HepG2 (cell line): ENCODE measurements at regions not wholly inside any gene's neighbourhood (a gene's known extent, or its start where the extent isn't known, plus 50 kb on each side); places are given as distances from the start of the nearest gene placed in this dataset.

ENCODE experiments used
- ATAC-seq: fragments of 200-7000 bp; cut with Tn5 transposase; 3 replicates; pipeline ENCODE4 v1.9.1; 2020; ENCODE audit warnings: mild to moderate bottlenecking, moderate library complexity
- BruUV-seq: library from RNA; stranded (reverse); fragments of 400-500 nt; replicated peaks from 2 replicates; lab custom pipeline; 2021; lab: Mats Ljungman, UMichigan
- CTCF ChIA-PET: fragments of 300-600 bp; formaldehyde crosslinking; extraction: SDS; loops from one replicate; lab custom pipeline; 2021; ENCODE audit warnings: low total read pairs, inconsistent platforms, low intra/inter-chr PET ratio; lab: Yijun Ruan, JAX
- POLR2A ChIA-PET: fragments of 350-600 bp; sonication (Branson Sonifier 250); formaldehyde crosslinking; loops from one replicate; lab custom pipeline; 2020; ENCODE audit warnings: antibody characterized with exemption, inconsistent platforms; lab: Yijun Ruan, JAX
- DNase-seq: peaks from one replicate; pipeline ENCODE4 v3.0.0-alpha.2; 2015; ENCODE audit warnings: low spot score
- FAIRE-seq: peaks from 3 replicates; lab custom pipeline; 2011; peaks lifted over from hg19 to GRCh38; lab: Jason Lieb, UNC
- H2AFZ ChIP-seq: one replicate; pipeline ENCODE4 v1.6.1; 2011; ENCODE audit warnings: low read length, inconsistent platforms
- H3K27ac ChIP-seq: fragments of 300-600 bp; 3 replicates; pipeline ENCODE4 v1.8.0; 2011; ENCODE audit warnings: mixed run types, mild to moderate bottlenecking, mixed read lengths, low read length, inconsistent platforms; ENCODE audit not compliant: insufficient read depth; ENCODE audit errors: extremely low read length
- H3K27me3 ChIP-seq, 2 experiments: fragments of 200-600 bp in 1 of 2; 2 replicates in 1 of 2; 3 replicates in 1 of 2; pipeline versions ENCODE4 v1.6.0 to v1.8.0; 2011; ENCODE audit warnings: low read length in 2 of 2, mild to moderate bottlenecking in 2 of 2, moderate library complexity in 2 of 2, inconsistent platforms in 1 of 2; ENCODE audit not compliant: insufficient read depth in 2 of 2, control insufficient read depth in 1 of 2
- H3K36me3 ChIP-seq, 2 experiments: fragments of 200-600 bp in 1 of 2; replicated peaks in 1 of 2; 2 replicates in 1 of 2; 3 replicates in 1 of 2; pipeline versions ENCODE4 v1.5.1 to v1.8.0; 2011; ENCODE audit warnings: low read length in 2 of 2, inconsistent platforms in 1 of 2; ENCODE audit not compliant: insufficient read depth in 2 of 2, control insufficient read depth in 1 of 2
- H3K4me1 ChIP-seq: 2 replicates; pipeline ENCODE4 v1.5.1; 2012; ENCODE audit warnings: low read length, inconsistent platforms; ENCODE audit not compliant: insufficient read depth
- H3K4me2 ChIP-seq: 2 replicates; pipeline ENCODE4 v1.6.0; 2011; ENCODE audit warnings: low read depth, low read length, inconsistent platforms
- H3K4me3 ChIP-seq, 3 experiments: fragments of 200-600 bp in 1 of 3; sonication (generic), shearing (Covaris generic) in 1 of 3; replicated peaks in 1 of 3; 2 replicates each; pipeline ENCODE4 v1.5.1; 2011 to 2016; ENCODE audit warnings: low read length in 3 of 3, inconsistent platforms in 2 of 3, low read depth in 2 of 3, mild to moderate bottlenecking in 2 of 3, control low read depth in 1 of 3, mixed read lengths in 1 of 3; ENCODE audit not compliant: insufficient read depth in 1 of 3
- H3K79me2 ChIP-seq: one replicate; pipeline ENCODE4 v1.6.1; 2011; ENCODE audit warnings: low read length, inconsistent platforms; ENCODE audit not compliant: insufficient read depth
- H3K9ac ChIP-seq: 2 replicates; pipeline ENCODE4 v1.6.0; 2011; ENCODE audit warnings: mild to moderate bottlenecking, low read depth, low read length, inconsistent platforms; ENCODE audit not compliant: insufficient read depth
- H3K9me3 ChIP-seq: 2 replicates; pipeline ENCODE4 v1.5.1; 2012; ENCODE audit warnings: mild to moderate bottlenecking, low read length
- H4K20me1 ChIP-seq: 2 replicates; pipeline ENCODE4 v1.6.0; 2011; ENCODE audit warnings: inconsistent platforms, mild to moderate bottlenecking, low read length, moderate library complexity; ENCODE audit not compliant: insufficient read depth
- CREB1 ChIP-seq, 2 experiments: fragments of 450-650 bp in 1 of 2; IDR thresholded peaks; 2 replicates each; pipeline ENCODE4 v1.6.1; 2016 to 2017; ENCODE audit warnings: control low read depth in 1 of 2, mild to moderate bottlenecking in 1 of 2, missing compliant biosample characterization in 1 of 2, missing genetic modification characterization in 1 of 2
- NFAT5 ChIP-seq: sonication (generic); formaldehyde crosslinking; IDR thresholded peaks from 2 replicates; pipeline ENCODE4 v1.4.0; 2020; ENCODE audit warnings: missing genetic modification reagents
- STAT6 ChIP-seq: sonication (generic); formaldehyde crosslinking; IDR thresholded peaks from 2 replicates; pipeline ENCODE4 v1.4.0; 2020; ENCODE audit warnings: missing genetic modification reagents, mild to moderate bottlenecking, borderline replicate concordance
- ZBTB10 ChIP-seq: sonication (generic); formaldehyde crosslinking; IDR thresholded peaks from 2 replicates; pipeline ENCODE4 v1.4.0; 2020; ENCODE audit warnings: missing genetic modification reagents, borderline replicate concordance
- ZNF337 ChIP-seq: sonication (generic); formaldehyde crosslinking; IDR thresholded peaks from 2 replicates; pipeline ENCODE4 v1.5.1; 2020; ENCODE audit warnings: missing genetic modification reagents, low read depth, mild to moderate bottlenecking, borderline replicate concordance
- ZNF367 ChIP-seq: sonication (generic); formaldehyde crosslinking; IDR thresholded peaks from 2 replicates; pipeline ENCODE4 v1.4.0; 2020; ENCODE audit warnings: missing genetic modification reagents, borderline replicate concordance
- WGBS: methylation state at CpG from one replicate; pipeline ENCODE4 v1.1.6; 2017; ENCODE audit warnings: low lambda C conversion rate; 5-methylcytosine and 5-hydroxymethylcytosine counted together
- in situ Hi-C: cut with HindIII; loops from 2 replicates; pipeline ENCODE4 v1.10.0; 2017; ENCODE audit warnings: low pct_unique_long_range_greater_than_20kb; ENCODE audit not compliant: extremely low pct_ligation_motif_present
- intact Hi-C: fragments of 100-400 bp; cut with micrococcal nuclease; formaldehyde crosslinking; loops from one replicate; pipeline ENCODE4 v1.10.0; 2022; ENCODE audit not compliant: unreplicated experiment
- TF ChIP-seq, protein P1 (sequence below): sonication (generic); formaldehyde crosslinking; IDR thresholded peaks from 2 replicates; pipeline ENCODE4 v1.8.0; 2022; ENCODE audit warnings: missing genetic modification reagents, mild to moderate bottlenecking, moderate library complexity, borderline replicate concordance

- no peak for TF ChIP-seq NFAT5 (CRISPR knock-in tag)
These were observed 183.6 kb upstream of the TLE3 start (continued) for GRCh38 chr15:70281261-70281810.

DNA sequence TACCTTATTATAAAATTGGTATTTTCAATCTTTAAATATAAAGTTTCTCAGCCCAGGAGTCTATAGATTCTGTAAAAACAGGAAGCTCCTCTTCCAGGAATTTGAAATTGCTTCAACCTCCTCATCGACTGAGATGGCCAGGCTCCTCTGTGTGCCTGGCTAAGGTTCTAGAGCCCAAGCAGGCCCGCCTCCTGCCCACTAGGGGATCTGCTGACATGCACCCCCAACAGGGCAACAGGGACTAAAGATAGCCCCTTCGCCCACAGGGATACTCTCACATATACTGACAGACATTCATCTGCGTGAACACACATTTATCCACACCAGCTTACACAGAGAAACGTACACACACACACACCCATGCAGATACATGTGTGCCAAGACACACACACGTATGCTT lies 183.1 kb upstream of the TLE3 start:
- no TSS peak for BruUV-seq
- Histone ChIP-seq H3K79me2 (no peaks in the 10 kb centered on the region), H2AFZ (no peak overlapping the region), H3K4me3 (no peak overlapping the region), H3K4me1 (no peaks in the 10 kb centered on the region), H4K20me1 (no peaks in the 10 kb centered on the region), H3K36me3 (no peaks in the 10 kb centered on the region), H3K27me3 (peaks cover 0 to 1% of the 10 kb centered on the region in 2 experiments; a peak in 1 of 5 replicates), H3K27ac (no peak overlapping the region), H3K4me2 (no peak overlapping the region), H3K9ac (no peak overlapping the region), H3K9me3 (no peaks in the 10 kb centered on the region)
- intact Hi-C loops, result no loop called here
- WGBS, result 31% methylated on average over 6 of the region's 6 CpGs
- FAIRE-seq (no peak), ATAC-seq (no peak), DNase-seq (no peak)
- CTCF ChIA-PET, result no interaction called here
- POLR2A ChIA-PET, result no interaction called here
- in situ Hi-C loops, result no loop called here
- TF ChIP-seq ZNF337 (CRISPR knock-in tag), result no peak
- no peak for TF ChIP-seq CREB1 (IDR thresholded peaks at IDR 0.05)
- TF ChIP-seq CREB1 (CRISPR knock-in tag; IDR thresholded peaks at IDR 0.05), result no peak
- no peak for TF ChIP-seq STAT6 (CRISPR knock-in tag)
- TF ChIP-seq ZBTB10, result no peak
- no peak for TF ChIP-seq ZNF367
- TF ChIP-seq, protein P1, sequence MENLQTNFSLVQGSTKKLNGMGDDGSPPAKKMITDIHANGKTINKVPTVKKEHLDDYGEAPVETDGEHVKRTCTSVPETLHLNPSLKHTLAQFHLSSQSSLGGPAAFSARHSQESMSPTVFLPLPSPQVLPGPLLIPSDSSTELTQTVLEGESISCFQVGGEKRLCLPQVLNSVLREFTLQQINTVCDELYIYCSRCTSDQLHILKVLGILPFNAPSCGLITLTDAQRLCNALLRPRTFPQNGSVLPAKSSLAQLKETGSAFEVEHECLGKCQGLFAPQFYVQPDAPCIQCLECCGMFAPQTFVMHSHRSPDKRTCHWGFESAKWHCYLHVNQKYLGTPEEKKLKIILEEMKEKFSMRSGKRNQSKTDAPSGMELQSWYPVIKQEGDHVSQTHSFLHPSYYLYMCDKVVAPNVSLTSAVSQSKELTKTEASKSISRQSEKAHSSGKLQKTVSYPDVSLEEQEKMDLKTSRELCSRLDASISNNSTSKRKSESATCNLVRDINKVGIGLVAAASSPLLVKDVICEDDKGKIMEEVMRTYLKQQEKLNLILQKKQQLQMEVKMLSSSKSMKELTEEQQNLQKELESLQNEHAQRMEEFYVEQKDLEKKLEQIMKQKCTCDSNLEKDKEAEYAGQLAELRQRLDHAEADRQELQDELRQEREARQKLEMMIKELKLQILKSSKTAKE (CRISPR knock-in tag), result no peak
